Retinal pigment epithelial cell (primary cell): ENCODE measurements at regions not wholly inside any gene's neighbourhood (a gene's known extent, or its start where the extent isn't known, plus 50 kb on each side); places are given as distances from the start of the nearest gene placed in this dataset.

Experiments used
- DNase-seq: peaks from one replicate; pipeline ENCODE4 v3.0.0-alpha.2; 2010; ENCODE audit warnings: low read depth
- H3K4me3 ChIP-seq: 2 replicates; pipeline ENCODE4 v1.5.1; 2011; ENCODE audit warnings: mild to moderate bottlenecking, low read length, control low read depth, moderate library complexity
- CTCF ChIP-seq: conservative IDR thresholded peaks from 2 replicates; pipeline ENCODE4 v1.5.1; 2011; ENCODE audit warnings: low read depth, low read length, control low read depth, inconsistent platforms

- H3K4me3 ChIP-seq = no peak overlapping the region
- DNase-seq = no peak
- TF ChIP-seq CTCF = no peak
Observed at GRCh38 chr2:66966631-66967030, 430.5 kb upstream of the ETAA1 start.

- H3K4me3 ChIP-seq = no peak overlapping the region
- DNase-seq = no peak
- TF ChIP-seq CTCF = no peak
Observed at GRCh38 chr2:66968946-66969345, 428.2 kb upstream of the ETAA1 start.

GRCh38 chr2:66981074-66981473 is 416.1 kb upstream of the ETAA1 start:
- DNase-seq = no peak
- no peak overlapping the region for H3K4me3 ChIP-seq
- no peak for TF ChIP-seq CTCF

GRCh38 chr2:66982766-66983165 is 414.4 kb upstream of the ETAA1 start:
- TF ChIP-seq CTCF = no peak
- no peak for DNase-seq
- H3K4me3 ChIP-seq = no peak overlapping the region

- H3K4me3 ChIP-seq = no peak overlapping the region
- TF ChIP-seq CTCF = no peak
- no peak for DNase-seq
Observed at GRCh38 chr2:66984864-66985263, 412.3 kb upstream of the ETAA1 start.

GRCh38 chr2:66985906-66986305 is 411.2 kb upstream of the ETAA1 start:
- no peak overlapping the region for H3K4me3 ChIP-seq
- DNase-seq = no peak
- no peak for TF ChIP-seq CTCF

- no peak for TF ChIP-seq CTCF
- no peak overlapping the region for H3K4me3 ChIP-seq
- DNase-seq = no peak
Observed at GRCh38 chr2:66987733-66988132, 409.4 kb upstream of the ETAA1 start.
